GM12864 (cell line): ENCODE measurements at regions not wholly inside any gene's neighbourhood (a gene's known extent, or its start where the extent isn't known, plus 50 kb on each side); places are given as distances from the start of the nearest gene placed in this dataset.

Experiments
- DNase-seq: peaks from one replicate; pipeline ENCODE4 v3.0.0-alpha.2; 2011; ENCODE audit warnings: low read depth
- H3K4me3 ChIP-seq: 2 replicates; pipeline ENCODE4 v1.5.1; 2011; ENCODE audit warnings: mild to moderate bottlenecking, low read depth, low read length, control low read depth
- CTCF ChIP-seq: IDR thresholded peaks from 2 replicates; pipeline ENCODE4 v1.5.1; 2011; ENCODE audit warnings: low read depth, mild to moderate bottlenecking, moderate library complexity, low read length, control low read depth, inconsistent platforms; ENCODE audit errors: missing control alignments

GRCh38 chr10:131452926-131453720 lies 141.6 kb upstream of the TCERG1L start:
- TF ChIP-seq CTCF, result no peak
- no peak for DNase-seq
- no peak overlapping the region for H3K4me3 ChIP-seq

- no peak for DNase-seq
- TF ChIP-seq CTCF, result peak; percentile 61
- H3K4me3 ChIP-seq, result no peak overlapping the region
These were observed 142.5 kb upstream of the TCERG1L start for GRCh38 chr10:131453721-131454634.

DNA sequence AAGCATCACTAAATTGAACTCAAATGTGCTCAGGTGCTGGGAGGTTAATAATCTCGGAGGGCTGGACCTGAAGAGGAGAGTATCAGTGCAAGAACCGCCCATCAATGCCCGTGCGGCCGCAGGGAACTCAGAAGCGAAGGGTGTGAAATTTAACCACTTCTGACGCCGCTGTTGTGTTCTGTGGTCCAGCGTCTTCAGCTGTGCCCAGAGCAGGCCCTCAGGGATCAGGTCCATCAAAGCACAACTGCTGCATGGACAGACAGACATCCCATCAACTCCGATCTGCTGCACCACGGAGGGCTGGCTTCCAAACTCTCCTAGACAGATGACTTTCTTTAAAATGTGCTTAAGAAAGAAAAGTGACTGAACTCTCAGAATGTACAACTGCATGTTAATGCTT lies 144.9 kb upstream of the TCERG1L start:
- DNase-seq, result no peak
- TF ChIP-seq CTCF, result no peak
- H3K4me3 ChIP-seq, result no peak overlapping the region

GRCh38 chr10:131461093-131461492 lies 149.6 kb upstream of the TCERG1L start:
- no peak for TF ChIP-seq CTCF
- H3K4me3 ChIP-seq, result no peak overlapping the region
- no peak for DNase-seq

DNA sequence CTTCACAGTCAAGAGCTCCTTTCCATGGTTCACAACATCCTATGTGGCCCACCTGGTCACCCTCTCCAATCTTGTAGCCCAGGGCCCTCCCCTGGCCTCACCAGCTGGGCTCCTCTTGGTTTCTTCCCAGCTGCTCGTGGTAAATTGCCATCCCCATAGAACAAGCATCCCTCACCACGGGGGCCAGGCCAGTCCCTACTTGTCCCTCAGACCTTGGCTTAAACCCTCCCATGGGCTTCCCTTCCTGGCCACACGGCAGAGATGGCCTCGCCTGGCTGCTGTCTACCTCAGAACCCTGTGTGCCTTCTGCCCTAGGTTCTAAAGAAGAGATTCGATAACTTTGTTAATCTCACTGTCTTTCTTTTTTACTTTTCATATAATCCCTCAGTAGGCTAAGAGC lies 153.3 kb upstream of the TCERG1L start:
- DNase-seq, result no peak
- H3K4me3 ChIP-seq, result no peak overlapping the region
- no peak for TF ChIP-seq CTCF

- no peak overlapping the region for H3K4me3 ChIP-seq
- no peak for TF ChIP-seq CTCF
- DNase-seq, result no peak
These were observed 158.0 kb upstream of the TCERG1L start for GRCh38 chr10:131469551-131469950.

DNA sequence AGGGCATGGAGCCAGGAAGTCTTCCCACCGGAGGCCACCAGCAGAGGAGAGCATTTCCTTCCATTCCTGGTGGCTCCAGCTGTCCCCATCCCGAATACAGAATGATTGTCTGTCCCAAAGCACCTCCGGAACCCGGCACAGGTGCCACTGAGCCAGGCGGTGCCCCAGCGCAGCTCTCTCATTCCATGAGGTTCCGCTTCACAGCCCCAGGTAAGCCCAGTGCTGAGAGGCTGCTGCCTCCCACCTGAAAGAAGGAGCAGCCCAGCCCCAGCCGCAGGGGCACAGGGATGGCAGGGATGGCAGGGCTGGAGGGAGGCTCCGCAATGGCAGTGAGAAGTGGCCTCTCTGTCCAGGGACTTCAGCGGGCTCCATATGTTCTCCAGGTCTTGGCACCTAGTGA lies 162.1 kb upstream of the TCERG1L start:
- no peak for TF ChIP-seq CTCF
- no peak overlapping the region for H3K4me3 ChIP-seq
- DNase-seq, result no peak
